Kidney epithelial cell (primary cell): ENCODE measurements at regions not wholly inside any gene's neighbourhood (a gene's known extent, or its start where the extent isn't known, plus 50 kb on each side); places are given as distances from the start of the nearest gene placed in this dataset.

Source experiments
- DNase-seq: peaks from one replicate; pipeline ENCODE4 v3.0.0-alpha.2; 2010; ENCODE audit warnings: low read depth
- H3K27me3 ChIP-seq: 2 replicates; pipeline ENCODE4 v1.6.0; 2011; ENCODE audit warnings: low read length; ENCODE audit not compliant: control insufficient read depth, insufficient read depth
- H3K36me3 ChIP-seq: 2 replicates; pipeline ENCODE4 v1.5.1; 2011; ENCODE audit warnings: low read length; ENCODE audit not compliant: control insufficient read depth, insufficient read depth
- H3K4me3 ChIP-seq: 2 replicates; pipeline ENCODE4 v1.5.1; 2011; ENCODE audit warnings: low read depth, mild to moderate bottlenecking, control low read depth, low read length
- TF ChIP-seq, protein P1 (sequence below): IDR thresholded peaks from 2 replicates; pipeline ENCODE4 v1.5.1; 2011; ENCODE audit warnings: mild to moderate bottlenecking, moderate library complexity, low read length, control low read depth, inconsistent platforms; ENCODE audit not compliant: insufficient read depth, poor library complexity, severe bottlenecking

DNA sequence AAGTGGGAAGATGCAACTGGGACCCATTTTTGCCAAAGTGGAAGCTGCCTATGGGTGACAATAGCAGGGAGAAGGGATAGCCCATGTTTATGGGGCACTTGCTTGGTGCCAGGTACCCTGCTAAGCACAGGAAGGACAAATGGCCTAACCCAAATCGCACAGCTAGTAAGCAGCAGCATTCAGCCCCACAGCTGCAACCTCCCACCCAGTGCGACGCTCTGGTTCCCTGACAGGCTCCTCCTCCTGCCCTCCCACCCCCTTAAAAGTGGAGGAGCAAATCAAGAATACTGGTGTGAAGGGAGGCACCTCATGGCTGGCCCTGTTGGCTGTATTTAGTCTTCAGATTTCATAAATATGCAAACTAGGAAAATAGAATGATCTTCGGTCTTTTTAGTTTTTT, 76.2 kb downstream of the RIN2 start:
- H3K36me3 ChIP-seq: no peaks in the 10 kb centered on the region
- H3K4me3 ChIP-seq: no peak overlapping the region
- no peaks in the 10 kb centered on the region for H3K27me3 ChIP-seq
- no peak for DNase-seq
- TF ChIP-seq, protein P1, sequence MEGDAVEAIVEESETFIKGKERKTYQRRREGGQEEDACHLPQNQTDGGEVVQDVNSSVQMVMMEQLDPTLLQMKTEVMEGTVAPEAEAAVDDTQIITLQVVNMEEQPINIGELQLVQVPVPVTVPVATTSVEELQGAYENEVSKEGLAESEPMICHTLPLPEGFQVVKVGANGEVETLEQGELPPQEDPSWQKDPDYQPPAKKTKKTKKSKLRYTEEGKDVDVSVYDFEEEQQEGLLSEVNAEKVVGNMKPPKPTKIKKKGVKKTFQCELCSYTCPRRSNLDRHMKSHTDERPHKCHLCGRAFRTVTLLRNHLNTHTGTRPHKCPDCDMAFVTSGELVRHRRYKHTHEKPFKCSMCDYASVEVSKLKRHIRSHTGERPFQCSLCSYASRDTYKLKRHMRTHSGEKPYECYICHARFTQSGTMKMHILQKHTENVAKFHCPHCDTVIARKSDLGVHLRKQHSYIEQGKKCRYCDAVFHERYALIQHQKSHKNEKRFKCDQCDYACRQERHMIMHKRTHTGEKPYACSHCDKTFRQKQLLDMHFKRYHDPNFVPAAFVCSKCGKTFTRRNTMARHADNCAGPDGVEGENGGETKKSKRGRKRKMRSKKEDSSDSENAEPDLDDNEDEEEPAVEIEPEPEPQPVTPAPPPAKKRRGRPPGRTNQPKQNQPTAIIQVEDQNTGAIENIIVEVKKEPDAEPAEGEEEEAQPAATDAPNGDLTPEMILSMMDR: no peak

GRCh38 chr20:19834783-19835182, 76.7 kb downstream of the RIN2 start:
- no peaks in the 10 kb centered on the region for H3K27me3 ChIP-seq
- TF ChIP-seq, protein P1: no peak
- DNase-seq: no peak

DNA sequence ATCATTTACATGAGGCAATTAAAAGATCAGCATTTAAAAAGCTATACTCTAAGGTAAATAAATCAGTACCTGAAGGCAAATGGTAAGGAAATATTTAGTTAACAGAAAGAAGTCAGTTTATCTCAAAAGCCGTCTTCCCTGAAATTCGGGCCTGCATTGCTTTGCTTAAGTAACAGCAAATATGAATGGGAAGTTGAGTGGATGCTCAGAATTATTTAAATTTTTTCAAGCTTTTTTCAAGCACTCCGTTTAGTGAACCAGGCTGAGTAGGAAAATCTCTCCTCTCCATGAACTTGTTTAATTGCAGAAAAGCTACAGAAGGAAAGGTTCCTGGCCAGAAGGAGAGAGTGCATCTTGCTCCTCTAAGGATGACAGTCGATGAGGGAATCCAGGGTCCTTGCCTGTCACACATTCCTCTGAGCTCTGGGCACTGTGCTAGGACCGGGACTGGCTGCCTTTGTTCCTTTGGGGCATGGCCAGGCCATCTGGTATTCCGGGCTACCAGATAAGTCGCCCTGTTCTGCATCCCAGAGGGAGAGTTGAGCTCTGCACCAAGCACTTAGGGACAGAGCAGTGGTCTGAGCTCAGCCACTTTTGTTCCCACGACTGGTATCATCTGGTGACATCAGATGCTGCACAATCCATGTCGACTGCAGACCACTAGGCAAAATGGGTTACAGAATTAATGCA, 77.6 kb downstream of the RIN2 start:
- Histone ChIP-seq H3K27me3 (no peaks in the 10 kb centered on the region), H3K36me3 (no peaks in the 10 kb centered on the region), H3K4me3 (no peak overlapping the region)
- TF ChIP-seq, protein P1: no peak
- DNase-seq: no peak

More at GRCh38 chr20:19834783-19835182, 76.7 kb downstream of the RIN2 start:
- Histone ChIP-seq H3K36me3 (no peaks in the 10 kb centered on the region), H3K4me3 (no peak overlapping the region)

- no peak for DNase-seq
- H3K36me3 ChIP-seq: no peaks in the 10 kb centered on the region
- no peak overlapping the region for H3K4me3 ChIP-seq
- H3K27me3 ChIP-seq: no peaks in the 10 kb centered on the region
- TF ChIP-seq, protein P1: no peak
These were observed 80.4 kb downstream of the RIN2 start for GRCh38 chr20:19838468-19838867.

- Histone ChIP-seq H3K27me3 (no peaks in the 10 kb centered on the region), H3K36me3 (no peaks in the 10 kb centered on the region), H3K4me3 (no peak overlapping the region)
- TF ChIP-seq, protein P1: no peak
- no peak for DNase-seq
These were observed 81.0 kb downstream of the RIN2 start for GRCh38 chr20:19839053-19839452.

DNA sequence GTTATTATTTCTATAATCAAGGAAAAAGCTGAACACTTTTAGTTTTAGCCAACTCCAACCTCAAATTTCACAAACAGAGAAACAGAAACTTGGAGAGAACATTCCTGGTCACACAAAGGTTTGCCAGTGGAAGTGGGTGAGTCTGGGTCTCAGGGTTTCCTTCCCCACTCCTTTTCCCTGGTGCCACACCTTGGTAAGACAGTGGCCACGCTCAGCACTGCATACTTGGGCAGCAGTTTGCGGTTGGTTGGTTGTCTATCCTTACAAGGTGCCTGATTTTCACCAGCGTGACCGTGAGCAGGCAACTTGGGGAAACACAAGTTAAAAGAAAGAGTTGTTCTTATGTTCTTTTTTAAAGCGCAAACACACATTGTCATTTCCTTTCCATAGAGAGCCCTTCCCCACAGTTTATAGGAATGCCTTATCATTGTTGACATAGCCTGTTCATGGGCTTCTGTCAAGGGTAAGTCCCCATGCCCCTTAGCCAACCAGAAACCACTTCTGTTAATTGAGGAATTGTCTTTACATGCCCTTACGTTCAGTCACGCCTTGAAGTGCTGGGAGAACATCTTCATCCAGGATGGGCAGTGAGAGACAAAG, 82.2 kb downstream of the RIN2 start:
- no peak for DNase-seq
- no peak overlapping the region for H3K4me3 ChIP-seq
- no peaks in the 10 kb centered on the region for H3K27me3 ChIP-seq
- H3K36me3 ChIP-seq: no peaks in the 10 kb centered on the region
- TF ChIP-seq, protein P1: no peak
